ENCODE measurements at regions not wholly inside any gene's neighbourhood (a gene's known extent, or its start where the extent isn't known, plus 50 kb on each side); places are given as distances from the start of the nearest gene placed in this dataset.

GRCh38 chr12:13350381-13350780, 153.9 kb downstream of the EMP1 start:
- no TSS peak for BruUV-seq (replicated peaks)
- POLR2A ChIA-PET = no interaction called here

More at GRCh38 chr12:13350381-13350780, 153.9 kb downstream of the EMP1 start:
- FAIRE-seq (no peak), DNase-seq (ENCODE audit: low spot score) (no peak), ATAC-seq (no peak)
- no peaks in the 10 kb centered on the region for H3K36me3 ChIP-seq (replicated peaks in 1 of 2; ENCODE audit: control insufficient read depth in 1 of 2, insufficient read depth in 2 of 2, low read length in 2 of 2)
- in situ Hi-C loops (cut with HindIII; ENCODE audit: extremely low pct_ligation_motif_present, low pct_unique_long_range_greater_than_20kb) = loop anchor here (25.0 kb wide), 1 partner anchor 812 kb away; no protein-coding TSS in a partner anchor
- no peaks in the 10 kb centered on the region for H3K4me1 ChIP-seq (ENCODE audit: insufficient read depth, low read length)
- intact Hi-C loops (cut with micrococcal nuclease; ENCODE audit: unreplicated experiment) = no loop called here
- H3K9ac ChIP-seq (ENCODE audit: insufficient read depth, low read depth, low read length) = no peak overlapping the region
- H2AFZ ChIP-seq (ENCODE audit: low read length) = no peak overlapping the region
- H3K27me3 ChIP-seq (ENCODE audit: control insufficient read depth in 1 of 2, insufficient read depth in 2 of 2, low read length in 2 of 2) = no peaks in the 10 kb centered on the region; a peak in 1 of 5 replicates
- H4K20me1 ChIP-seq (ENCODE audit: insufficient read depth, low read length) = no peaks in the 10 kb centered on the region
- no peak overlapping the region for H3K27ac ChIP-seq (ENCODE audit: extremely low read length, insufficient read depth, low read length)
- H3K4me2 ChIP-seq (ENCODE audit: low read depth, low read length) = no peak overlapping the region
- WGBS (ENCODE audit: low lambda C conversion rate) = 2% methylated on average over 2 of the region's 2 CpGs
- H3K4me3 ChIP-seq (replicated peaks in 1 of 3; ENCODE audit: insufficient read depth in 1 of 3, low read depth in 2 of 3, low read length in 3 of 3) = no peak overlapping the region
- CTCF ChIA-PET (ENCODE audit: low intra/inter-chr PET ratio, low total read pairs) = no interaction called here
- no peaks in the 10 kb centered on the region for H3K79me2 ChIP-seq (ENCODE audit: insufficient read depth, low read length)
- H3K9me3 ChIP-seq (ENCODE audit: low read length) = no peaks in the 10 kb centered on the region
- TF ChIP-seq SMARCE1 (IDR thresholded peaks at IDR 0.05; ENCODE audit: borderline replicate concordance) (no peak), ZNF768 (CRISPR knock-in tag; IDR thresholded peaks at IDR 0.05) (no peak), ZNF205 (CRISPR knock-in tag; IDR thresholded peaks at IDR 0.05) (no peak), ATF1 (CRISPR knock-in tag; IDR thresholded peaks at IDR 0.05) (no peak), SIX4 (CRISPR knock-in tag; IDR thresholded peaks at IDR 0.05) (no peak), MAFK (conservative IDR thresholded peaks at IDR 0.05 in 1 of 2, IDR thresholded peaks at IDR 0.05 in 1 of 2; ENCODE audit: low read length in 2 of 2) (peak; percentile 55 to 75), NONO (IDR thresholded peaks at IDR 0.05) (no peak), NONO (CRISPR knock-in tag; conservative IDR thresholded peaks at IDR 0.05) (no peak), REXO4 (CRISPR knock-in tag; IDR thresholded peaks at IDR 0.05; ENCODE audit: borderline replicate concordance) (no peak), MAFF (IDR thresholded peaks at IDR 0.05; ENCODE audit: low read depth, low read length) (peak; percentile 59), ZNF441 (CRISPR knock-in tag; IDR thresholded peaks at IDR 0.05; ENCODE audit: borderline replicate concordance) (no peak), ASH2L (IDR thresholded peaks at IDR 0.05; ENCODE audit: insufficient read length, low read depth, low read length) (no peak), ZNF703 (CRISPR knock-in tag; IDR thresholded peaks at IDR 0.05; ENCODE audit: borderline replicate concordance) (no peak), ZMAT5 (CRISPR knock-in tag; IDR thresholded peaks at IDR 0.05; ENCODE audit: borderline replicate concordance, low read depth) (no peak), ZNF318 (CRISPR knock-in tag; IDR thresholded peaks at IDR 0.05) (no peak), ZNF616 (CRISPR knock-in tag; IDR thresholded peaks at IDR 0.05; ENCODE audit: low read depth) (no peak), ZNF530 (CRISPR knock-in tag; IDR thresholded peaks at IDR 0.05; ENCODE audit: low read depth) (no peak)

Measured in HepG2 (cell line).